ENCODE measurements at regions not wholly inside any gene's neighbourhood (a gene's known extent, or its start where the extent isn't known, plus 50 kb on each side); places are given as distances from the start of the nearest gene placed in this dataset.

GRCh38 chr4:27189683-27190082, 329.0 kb downstream of the STIM2 start:
- TF ChIP-seq POLR2A (IDR thresholded peaks at IDR 0.05; ENCODE audit: low read length) (no peak), GATA1 (IDR thresholded peaks at IDR 0.05; ENCODE audit: low read depth, low read length) (no peak)
